Heart left ventricle (tissue), 16 donors: ENCODE measurements at regions not wholly inside any gene's neighbourhood (a gene's known extent, or its start where the extent isn't known, plus 50 kb on each side); places are given as distances from the start of the nearest gene placed in this dataset.

Experiments used
- ATAC-seq, 4 donors: fragments of 200-7000 bp; cut with Tn5 transposase; one replicate each; pipeline ENCODE4 v1.9.1; 2020 to 2022; ENCODE audit warnings: moderate library complexity in 4 of 4, mild to moderate bottlenecking in 3 of 4, moderate number of reproducible peaks in 1 of 4
- DNase-seq, 5 donors: peaks; one replicate each; pipeline ENCODE4 v3.0.0-alpha.2; 2020
- H3K27ac ChIP-seq, 12 donors: fragments of 200-600 bp; sonication (generic) in 4 of 12; one replicate each; pipeline versions ENCODE4 v1.5.0 to v1.8.0; 2016 to 2022; ENCODE audit warnings: mild to moderate bottlenecking in 2 of 12
- H3K27me3 ChIP-seq, 9 donors: fragments of 200-600 bp; sonication (generic) in 2 of 9; one replicate each; pipeline versions ENCODE4 v1.5.1 to v1.8.0; 2016 to 2022; ENCODE audit warnings: mild to moderate bottlenecking in 3 of 9
- H3K36me3 ChIP-seq, 9 donors: fragments of 200-600 bp; sonication (generic) in 2 of 9; one replicate each; pipeline versions ENCODE4 v1.5.0 to v1.8.0; 2018 to 2022; ENCODE audit warnings: mild to moderate bottlenecking in 2 of 9
- H3K4me1 ChIP-seq, 12 donors: fragments of 200-600 bp; sonication (generic) in 4 of 12; one replicate each; pipeline versions ENCODE4 v1.5.0 to v1.8.0; 2016 to 2022; ENCODE audit warnings: mild to moderate bottlenecking in 3 of 12
- H3K4me3 ChIP-seq, 12 donors: fragments of 200-600 bp; sonication (generic) in 4 of 12; one replicate each; pipeline versions ENCODE4 v1.5.0 to v1.8.0; 2017 to 2022; ENCODE audit warnings: mild to moderate bottlenecking in 9 of 12, moderate library complexity in 4 of 12
- H3K9me3 ChIP-seq, 12 donors: fragments of 200-600 bp; sonication (generic) in 4 of 12; one replicate each; pipeline versions ENCODE4 v1.5.0 to v1.8.0; 2016 to 2022; ENCODE audit warnings: mild to moderate bottlenecking in 1 of 12
- CTCF ChIP-seq, 12 donors: fragments of 200-600 bp; sonication (generic) in 4 of 12; IDR thresholded peaks; one replicate each; pipeline versions ENCODE4 v1.5.0 to v1.8.0; 2018 to 2022; ENCODE audit warnings: antibody characterized with exemption in 12 of 12, mild to moderate bottlenecking in 5 of 12
- POLR2A ChIP-seq, 2 donors: fragments of 450-650 bp; IDR thresholded peaks; one replicate each; pipeline ENCODE4 v1.6.1; 2017; ENCODE audit warnings: antibody characterized with exemption in 2 of 2, mild to moderate bottlenecking in 2 of 2, moderate library complexity in 2 of 2
- WGBS, 4 donors: extraction: QIAGEN DNeasy Blood & Tissue Kit in 2 of 4; methylation state at CpG; one replicate each; pipeline versions ENCODE4 v1.1.5 to v1.1.7; 2013 to 2018; 5-methylcytosine and 5-hydroxymethylcytosine counted together
- intact Hi-C, 10 donors: fragments of 100-400 bp; cut with DNase I; formaldehyde crosslinking; loops; one replicate each; pipeline versions ENCODE4 v1.11.1 to v1.14.2; 2022
- donor health status: ischemic (EF 13 %, LVEDD 7.1; RV severe dilation, severe dysfunction).
- donor health status: healthy with polysubstance abuse.
- donor health status: DM: no; HTN: yes; CAD: no.
- donor health status: DM: no; HTN: no; CAD: no.
- donor health status: ischemic (EF 25% LVEDD 6.9; RV normal size, moderate dysfunction).
- donor health status: ischemic (EF 25% LVEDD 5.7; RV mildly dilated, moderate dysfunction).
- donor health status: healthy.
- donor health status: DM: yes; HTN: yes; CAD: no.
- donor health status: ischemic (EF 35%, LVEDD 5.7; RV mildly dilated, moderate dysfunction).
- donor health status: nonischemic (EF 11% LVEDD 7.7; RV severe dilation, severe dysfunction).
- donor health status: DM: yes; HTN: yes; CAD: no.
- donor health status: PGD.
- donor health status: ischemic (EF 29% LVEDD 5.4; RV normal size, mild dysfunction).
- donor health status: nonischemic (EF 23%, LVEDD 6.1; RV moderate dilation, normal function).

GRCh38 chr2:121831841-121832240 is 76.4 kb downstream of the TSN start:
- Histone ChIP-seq H3K27me3 (no peaks in the 10 kb centered on the region), H3K4me1 (peaks cover 0 to 16% (median 1%) of the 10 kb centered on the region in 12 donors), H3K27ac (peak overlapping the region in 8 of 12 donors; percentile 44 to 79 (median 64)), H3K36me3 (no peaks in the 10 kb centered on the region), H3K9me3 (no peaks in the 10 kb centered on the region), H3K4me3 (no peak overlapping the region)
- TF ChIP-seq CTCF (IDR thresholded peaks at IDR 0.05): no peak
- no peak for TF ChIP-seq POLR2A (IDR thresholded peaks at IDR 0.05)
- WGBS, 4 donors: 63 to 88% (median 74%) methylated on average over 9 of the region's 9 CpGs
- DNase-seq (peak; percentile 81 to 89 (median 86)), ATAC-seq (peak; percentile 87 to 96 (median 94))
- intact Hi-C loops: no loop called here

GRCh38 chr2:121832412-121833357 is 77.2 kb downstream of the TSN start:
- intact Hi-C loops: no loop called here
- H3K27me3 ChIP-seq: no peaks in the 10 kb centered on the region
- H3K27ac ChIP-seq: peak overlapping the region in 9 of 12 donors; percentile 44 to 79 (median 64)
- H3K36me3 ChIP-seq: no peaks in the 10 kb centered on the region
- no peak for TF ChIP-seq CTCF (IDR thresholded peaks at IDR 0.05)
- ATAC-seq (peak; percentile 54 to 71 (median 68)), DNase-seq (peak in 3 of 5 donors; percentile 38 to 51 (median 50))
- H3K4me1 ChIP-seq: peaks cover 0 to 19% (median 5%) of the 10 kb centered on the region in 12 donors
- no peaks in the 10 kb centered on the region for H3K9me3 ChIP-seq
- no peak overlapping the region for H3K4me3 ChIP-seq
- WGBS, 4 donors: 70 to 74% (median 74%) methylated on average over 14 of the region's 14 CpGs

- TF ChIP-seq CTCF (IDR thresholded peaks at IDR 0.05): no peak
- no peak for TF ChIP-seq POLR2A (IDR thresholded peaks at IDR 0.05)
- intact Hi-C loops: no loop called here
- no peaks in the 10 kb centered on the region for H3K27me3 ChIP-seq
- peak overlapping the region in 5 of 12 donors; percentile 50 to 68 (median 65) for H3K27ac ChIP-seq
- no peaks in the 10 kb centered on the region for H3K9me3 ChIP-seq
- H3K4me3 ChIP-seq: no peak overlapping the region
- peaks cover 0 to 19% (median 5%) of the 10 kb centered on the region in 12 donors for H3K4me1 ChIP-seq
- peak in 1 of 5 donors; percentile 39 for DNase-seq
- ATAC-seq: peak in 2 of 4 donors; percentile 23 to 41
- WGBS, 4 donors: 73 to 82% (median 79%) methylated on average over 4 of the region's 4 CpGs
- no peaks in the 10 kb centered on the region for H3K36me3 ChIP-seq
These were observed 77.9 kb downstream of the TSN start for GRCh38 chr2:121833358-121833723.

GRCh38 chr2:121836611-121837010 is 81.2 kb downstream of the TSN start:
- no peak for TF ChIP-seq POLR2A (IDR thresholded peaks at IDR 0.05)
- TF ChIP-seq CTCF (IDR thresholded peaks at IDR 0.05): no peak
- Histone ChIP-seq H3K4me1 (peaks cover 0 to 19% (median 5%) of the 10 kb centered on the region in 12 donors), H3K27me3 (no peaks in the 10 kb centered on the region), H3K36me3 (no peaks in the 10 kb centered on the region), H3K27ac (peak overlapping the region in 5 of 12 donors; percentile 9 to 59 (median 35)), H3K4me3 (no peak overlapping the region), H3K9me3 (no peaks in the 10 kb centered on the region)
- WGBS, 4 donors: 25 to 37% (median 33%) methylated on average over 10 of the region's 10 CpGs
- DNase-seq: peak in 1 of 5 donors; percentile 31
- intact Hi-C loops: no loop called here
- ATAC-seq: peak in 1 of 4 donors; percentile 6
